ENCODE measurements at regions not wholly inside any gene's neighbourhood (a gene's known extent, or its start where the extent isn't known, plus 50 kb on each side); places are given as distances from the start of the nearest gene placed in this dataset.
"Not testable (repeated sequence)": the region's sequence is repeated elsewhere in the genome, so short reads cannot be mapped to it uniquely, and the experiment has no call there.

DNA sequence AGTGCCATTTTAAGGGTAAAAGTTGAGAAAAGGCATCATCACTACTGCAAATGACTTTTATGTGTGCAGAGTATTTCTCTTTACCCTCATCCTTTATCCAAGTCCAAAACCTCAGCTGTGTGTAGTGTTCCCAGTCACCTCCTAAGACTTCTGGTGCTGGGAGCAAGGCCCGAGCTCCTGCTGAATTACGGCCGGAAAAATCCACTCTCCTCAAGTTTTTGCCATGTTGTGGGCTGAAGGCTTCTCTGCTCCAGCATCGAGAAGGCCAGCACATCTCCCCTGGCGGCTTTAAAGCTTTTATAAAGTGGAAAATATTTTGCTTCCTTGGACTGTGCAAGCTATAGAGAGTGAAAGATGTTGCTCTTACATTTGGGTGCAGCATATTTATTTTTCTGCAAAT lies 153.2 kb upstream of the THBS2 start:
- H3K4me3 Mint-ChIP-seq, result no peak overlapping the region
- no peaks in the 10 kb centered on the region for H3K36me3 Mint-ChIP-seq (ENCODE audit: insufficient read depth)
- DNase-seq (no peak), ATAC-seq (replicated peaks) (no peak)
- no peaks in the 10 kb centered on the region for H3K4me1 Mint-ChIP-seq (ENCODE audit: low read depth in 2 of 2)
- H3K27me3 Mint-ChIP-seq, result peaks cover 40 to 70% of the 10 kb centered on the region in 2 donors
- no peaks in the 10 kb centered on the region for H3K9me3 Mint-ChIP-seq
- no peak overlapping the region for H3K27ac Mint-ChIP-seq

DNA sequence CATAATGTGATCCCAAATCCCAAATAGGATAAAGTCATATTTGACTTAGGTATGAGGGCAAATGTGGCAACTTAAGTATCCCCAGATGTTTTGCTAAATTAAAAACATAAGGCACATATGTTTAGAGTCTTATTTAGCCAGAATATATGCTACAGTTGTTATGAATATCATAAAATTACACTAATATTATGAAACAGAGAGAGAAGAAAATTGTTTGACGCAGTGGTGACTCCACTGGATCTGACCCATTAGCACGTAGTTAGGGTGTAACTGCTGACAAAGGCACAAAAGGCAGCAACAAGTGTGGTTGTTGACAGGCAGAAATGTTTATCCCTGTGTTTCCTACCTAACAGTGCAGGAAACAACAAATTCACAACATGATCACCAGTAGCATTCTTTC lies 152.4 kb upstream of the THBS2 start:
- Mint-ChIP-seq H3K27ac (no peak overlapping the region), H3K9me3 (no peaks in the 10 kb centered on the region), H3K4me1 (ENCODE audit: low read depth in 2 of 2) (no peaks in the 10 kb centered on the region), H3K4me3 (no peak overlapping the region), H3K36me3 (ENCODE audit: insufficient read depth) (no peaks in the 10 kb centered on the region), H3K27me3 (peaks cover 38 to 63% of the 10 kb centered on the region in 2 donors)
- DNase-seq (no peak), ATAC-seq (replicated peaks) (no peak)

DNA sequence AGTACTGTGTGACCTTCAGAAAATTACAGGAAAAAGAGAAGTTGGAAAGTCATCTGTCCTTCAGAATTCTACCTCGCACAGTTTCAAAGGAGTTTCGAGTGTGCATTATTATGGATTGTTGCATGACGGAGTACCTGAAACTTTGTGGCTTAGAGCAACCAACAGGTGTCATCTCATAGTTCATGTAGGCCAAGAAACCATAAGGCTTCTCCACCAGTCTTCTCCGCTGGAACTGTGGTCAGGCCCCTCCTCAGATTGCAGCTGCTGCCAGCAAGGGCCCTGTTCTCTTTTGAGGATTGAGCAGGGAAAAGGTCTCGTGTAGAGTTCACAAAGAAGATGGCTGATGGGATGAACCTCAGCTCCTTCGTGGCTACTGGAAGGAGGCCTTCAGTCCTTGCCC lies 151.2 kb upstream of the THBS2 start:
- Mint-ChIP-seq H3K27ac (no peak overlapping the region), H3K4me3 (no peak overlapping the region), H3K4me1 (ENCODE audit: low read depth in 2 of 2) (no peaks in the 10 kb centered on the region), H3K27me3 (peaks cover 27 to 51% of the 10 kb centered on the region in 2 donors), H3K36me3 (ENCODE audit: insufficient read depth) (no peaks in the 10 kb centered on the region), H3K9me3 (no peaks in the 10 kb centered on the region)
- DNase-seq (no peak), ATAC-seq (replicated peaks) (no peak)

DNA sequence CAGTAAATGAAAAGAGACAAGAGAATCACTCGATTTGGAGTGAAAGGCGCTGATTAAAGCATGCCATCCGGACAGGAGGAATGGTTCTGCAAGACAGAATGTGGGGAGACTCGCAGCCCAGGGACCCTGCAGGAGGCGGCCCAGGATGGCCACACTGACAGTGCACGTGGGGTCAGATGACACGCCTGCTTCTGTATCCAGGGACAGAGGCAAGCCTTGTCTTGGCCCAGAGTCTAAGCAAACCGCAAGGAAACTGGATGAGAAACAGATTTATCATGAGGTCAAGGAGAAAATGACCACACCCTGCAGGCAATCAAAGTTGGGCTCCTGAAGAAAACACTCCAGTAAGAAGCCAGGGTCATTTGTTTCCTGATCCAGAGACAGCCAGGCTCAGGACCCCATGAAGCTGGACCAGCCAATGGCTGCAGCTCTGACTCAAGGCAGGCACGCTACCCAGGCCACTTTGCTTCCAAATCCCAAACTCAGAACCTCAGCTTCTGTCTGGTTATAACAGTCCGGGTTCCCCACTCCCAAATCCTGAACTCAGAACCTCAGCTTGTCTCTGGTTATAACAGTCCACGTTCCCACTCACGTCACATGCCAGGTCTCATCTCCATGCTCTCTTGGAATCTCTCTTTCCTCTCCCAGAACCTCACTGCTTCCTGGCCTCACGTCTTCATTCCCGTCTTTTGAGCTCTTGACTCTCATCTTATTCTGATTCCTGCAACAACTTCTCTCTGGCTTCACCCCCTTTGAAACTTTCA lies 144.9 kb upstream of the THBS2 start:
- Mint-ChIP-seq H3K4me1 (ENCODE audit: low read depth in 2 of 2) (no peaks in the 10 kb centered on the region), H3K27ac (no peak overlapping the region), H3K4me3 (no peak overlapping the region), H3K27me3 (peaks cover 14 to 45% of the 10 kb centered on the region in 2 donors), H3K9me3 (no peaks in the 10 kb centered on the region), H3K36me3 (ENCODE audit: insufficient read depth) (no peaks in the 10 kb centered on the region)
- ATAC-seq (replicated peaks) (no peak), DNase-seq (no peak)

DNA sequence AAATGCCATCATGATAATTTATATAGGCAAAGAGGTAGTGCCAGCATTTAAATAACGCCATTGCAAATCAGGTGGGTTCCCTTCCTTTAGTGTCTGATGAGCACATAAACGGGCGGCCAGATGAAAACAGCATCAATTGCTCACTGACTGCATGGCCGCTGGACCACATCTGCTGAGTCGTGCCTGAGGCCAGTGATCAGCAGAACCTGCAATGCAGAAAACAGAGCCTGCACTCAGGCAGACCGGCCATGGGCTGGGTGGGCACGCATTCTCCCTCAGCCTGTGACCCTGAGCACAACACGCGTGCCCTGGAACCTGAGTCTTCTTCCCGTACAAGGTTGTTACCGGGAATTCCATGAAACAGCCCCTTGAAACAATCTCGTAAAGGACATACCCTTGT lies 144.0 kb upstream of the THBS2 start:
- H3K4me3 Mint-ChIP-seq, result no peak overlapping the region
- H3K27me3 Mint-ChIP-seq, result peaks cover 13 to 44% of the 10 kb centered on the region in 2 donors
- H3K4me1 Mint-ChIP-seq (ENCODE audit: low read depth in 2 of 2), result no peaks in the 10 kb centered on the region
- H3K9me3 Mint-ChIP-seq, result no peaks in the 10 kb centered on the region
- no peaks in the 10 kb centered on the region for H3K36me3 Mint-ChIP-seq (ENCODE audit: insufficient read depth)
- ATAC-seq (replicated peaks), result no peak
- DNase-seq, result no peak
- no peak overlapping the region for H3K27ac Mint-ChIP-seq

DNA sequence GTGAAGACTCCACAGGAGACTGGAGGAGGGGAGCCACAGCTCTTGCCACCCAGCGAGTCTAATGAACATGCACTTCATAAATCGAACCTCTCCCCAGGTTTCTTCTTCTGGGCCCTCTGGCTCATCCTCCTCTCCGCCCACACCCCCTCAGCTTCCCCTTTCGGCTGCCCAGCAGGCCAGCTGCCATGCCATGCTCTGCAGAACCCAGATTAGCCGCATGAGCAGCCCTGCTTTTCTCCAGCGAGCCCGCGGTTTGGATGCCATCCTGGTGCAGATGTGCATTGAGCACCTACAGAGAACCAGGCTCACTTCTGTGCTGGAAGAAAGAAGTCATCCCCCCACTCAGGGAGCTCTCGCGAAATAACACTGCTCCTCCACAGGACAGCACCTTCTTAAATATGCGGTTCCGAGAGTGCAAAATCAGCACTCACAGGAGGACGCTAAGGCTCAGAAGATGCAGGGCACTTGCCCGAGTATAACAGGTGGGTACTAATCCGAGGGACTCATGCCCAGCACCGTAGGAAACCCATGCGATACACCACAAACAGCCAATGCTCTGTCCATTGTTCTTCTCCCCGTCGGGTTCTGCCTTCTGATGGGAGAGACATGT lies 143.0 kb upstream of the THBS2 start:
- Mint-ChIP-seq H3K36me3 (ENCODE audit: insufficient read depth) (no peaks in the 10 kb centered on the region), H3K4me3 (no peak overlapping the region)
- no peak for ATAC-seq (replicated peaks)

DNA sequence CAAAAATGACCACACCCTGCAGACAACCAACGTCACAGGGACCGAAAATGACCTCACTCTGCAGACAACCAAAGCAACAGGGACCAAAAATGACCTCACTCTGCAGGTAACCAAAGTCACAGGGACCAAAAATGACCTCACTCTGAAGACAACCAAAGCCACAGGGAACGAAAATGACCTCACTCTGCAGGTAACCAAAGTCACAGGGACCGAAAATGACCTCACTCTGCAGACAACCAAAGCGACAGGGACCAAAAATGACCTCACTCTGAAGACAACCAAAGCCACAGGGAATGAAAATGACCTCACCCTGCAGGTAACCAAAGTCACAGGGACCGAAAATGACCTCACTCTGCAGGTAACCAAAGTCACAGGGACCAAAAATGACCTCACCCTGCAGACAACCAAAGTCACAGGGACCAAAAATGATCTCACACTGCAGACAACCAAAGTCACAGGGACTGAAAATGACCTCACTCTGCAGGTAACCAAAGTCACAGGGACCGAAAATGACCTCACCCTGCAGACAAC lies 142.4 kb upstream of the THBS2 start:
- peaks cover 13 to 43% of the 10 kb centered on the region in 2 donors for H3K27me3 Mint-ChIP-seq
- not testable (repeated sequence) for H3K4me1 Mint-ChIP-seq (ENCODE audit: low read depth in 2 of 2); H3K36me3 Mint-ChIP-seq (ENCODE audit: insufficient read depth); H3K27ac Mint-ChIP-seq; DNase-seq; H3K9me3 Mint-ChIP-seq; H3K4me3 Mint-ChIP-seq; ATAC-seq (replicated peaks)

More for the DNA sequence above, 143.0 kb upstream of the THBS2 start:
- H3K9me3 Mint-ChIP-seq, result no peaks in the 10 kb centered on the region
- no peak for DNase-seq
- peaks cover 13 to 43% of the 10 kb centered on the region in 2 donors for H3K27me3 Mint-ChIP-seq
- H3K4me1 Mint-ChIP-seq (ENCODE audit: low read depth in 2 of 2), result no peaks in the 10 kb centered on the region
- H3K27ac Mint-ChIP-seq, result no peak overlapping the region

DNA sequence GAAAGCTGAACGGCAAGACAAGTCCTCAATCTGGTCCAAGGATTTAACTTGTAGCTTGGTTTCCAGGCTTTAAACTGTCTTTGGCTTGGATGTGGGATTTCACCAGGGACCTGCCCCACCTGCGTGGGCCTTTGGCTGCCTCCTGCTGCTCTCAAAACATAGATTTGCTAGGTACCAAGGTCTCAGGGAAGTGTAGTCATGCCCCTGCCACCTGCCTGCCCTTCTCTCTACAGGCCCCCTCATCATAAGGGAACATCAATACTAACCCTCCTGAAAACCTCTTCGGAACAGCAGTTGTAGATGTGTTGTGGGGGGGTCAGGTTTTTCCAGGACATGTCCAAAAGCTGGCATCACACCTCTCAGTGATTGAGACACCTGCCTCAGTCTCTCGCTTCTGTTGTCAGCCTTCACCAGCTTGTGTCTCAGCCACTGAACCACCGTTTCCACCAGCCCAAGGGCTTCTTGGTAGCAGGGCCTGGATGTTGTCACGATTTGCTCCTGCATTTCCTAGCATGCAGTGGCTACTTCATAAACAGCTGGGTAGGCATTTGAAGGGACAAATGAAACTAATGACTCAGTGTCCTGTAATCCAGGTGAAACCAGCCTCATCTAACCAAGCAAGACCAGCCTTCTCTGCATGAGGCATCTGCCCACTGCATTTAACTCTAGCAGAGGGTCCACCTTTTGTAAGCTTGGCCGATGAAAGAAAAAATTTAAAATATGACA lies 141.6 kb upstream of the THBS2 start:
- H3K4me3 Mint-ChIP-seq, result no peak overlapping the region
- peaks cover 0 to 1% of the 10 kb centered on the region in 2 donors for H3K9me3 Mint-ChIP-seq
- ATAC-seq (replicated peaks) (no peak), DNase-seq (no peak)
- H3K27ac Mint-ChIP-seq, result no peak overlapping the region
- H3K36me3 Mint-ChIP-seq (ENCODE audit: insufficient read depth), result no peaks in the 10 kb centered on the region
- H3K4me1 Mint-ChIP-seq (ENCODE audit: low read depth in 2 of 2), result no peaks in the 10 kb centered on the region
- H3K27me3 Mint-ChIP-seq, result peaks cover 13 to 43% of the 10 kb centered on the region in 2 donors

DNA sequence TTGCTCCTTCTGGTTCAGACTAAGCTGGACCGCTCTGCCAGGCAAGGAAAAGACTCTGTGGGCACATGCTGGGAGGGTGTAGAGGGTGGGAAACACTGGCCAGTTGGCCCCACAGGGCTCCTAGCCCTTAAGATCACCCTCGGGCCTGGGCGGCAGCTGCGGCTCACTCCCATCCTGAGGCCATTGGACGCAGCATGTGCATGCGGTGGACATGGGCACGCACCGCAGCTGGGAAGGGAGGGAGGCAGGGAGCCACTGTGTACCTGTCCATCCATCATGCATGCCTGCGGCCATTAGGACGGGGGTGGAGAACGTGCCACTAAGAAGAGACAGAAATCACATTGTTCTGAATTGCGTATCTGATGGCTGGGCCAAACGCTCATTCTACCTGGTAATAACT lies 140.1 kb upstream of the THBS2 start:
- no peaks in the 10 kb centered on the region for H3K4me1 Mint-ChIP-seq (ENCODE audit: low read depth in 2 of 2)
- H3K27ac Mint-ChIP-seq, result no peak overlapping the region
- peaks cover 13 to 53% of the 10 kb centered on the region in 2 donors for H3K27me3 Mint-ChIP-seq
- ATAC-seq (replicated peaks), result no peak
- no peak overlapping the region for H3K4me3 Mint-ChIP-seq
- no peak for DNase-seq
- no peaks in the 10 kb centered on the region for H3K36me3 Mint-ChIP-seq (ENCODE audit: insufficient read depth)
- peaks cover 2 to 7% of the 10 kb centered on the region in 2 donors for H3K9me3 Mint-ChIP-seq

DNA sequence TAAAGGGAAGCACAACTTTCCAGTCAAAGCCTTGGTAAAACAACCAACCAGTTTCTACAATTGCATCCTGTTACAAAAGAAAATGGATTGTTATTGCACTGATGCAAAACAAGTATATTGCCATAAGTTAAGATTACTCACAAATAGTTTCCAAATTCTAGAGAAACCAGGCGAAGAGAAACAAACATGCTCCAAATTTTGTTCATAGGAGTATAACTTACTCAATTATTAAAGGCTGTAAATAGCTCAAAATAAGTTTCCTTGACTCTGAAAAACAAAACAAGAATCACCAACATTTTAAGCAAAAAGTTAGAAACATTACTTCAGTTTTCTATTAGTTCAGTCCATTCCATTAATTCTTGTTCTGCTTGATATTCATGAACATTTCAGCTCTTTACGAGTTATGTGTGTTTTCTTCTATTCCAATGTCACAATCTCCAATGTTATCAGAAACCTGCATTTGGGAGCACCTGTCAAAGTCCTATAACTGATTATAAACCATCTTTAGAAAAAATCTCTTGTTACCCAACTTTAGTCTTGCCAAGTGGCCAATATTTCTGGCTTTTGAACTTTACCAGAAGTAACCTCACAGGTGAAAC lies 137.9 kb upstream of the THBS2 start:
- DNase-seq (no peak), ATAC-seq (replicated peaks) (no peak)
- peaks cover 2 to 7% of the 10 kb centered on the region in 2 donors for H3K9me3 Mint-ChIP-seq
- no peak overlapping the region for H3K27ac Mint-ChIP-seq
- peaks cover 27 to 37% of the 10 kb centered on the region in 2 donors for H3K27me3 Mint-ChIP-seq
- H3K36me3 Mint-ChIP-seq (ENCODE audit: insufficient read depth), result no peaks in the 10 kb centered on the region
- no peak overlapping the region for H3K4me3 Mint-ChIP-seq
- no peaks in the 10 kb centered on the region for H3K4me1 Mint-ChIP-seq (ENCODE audit: low read depth in 2 of 2)

DNA sequence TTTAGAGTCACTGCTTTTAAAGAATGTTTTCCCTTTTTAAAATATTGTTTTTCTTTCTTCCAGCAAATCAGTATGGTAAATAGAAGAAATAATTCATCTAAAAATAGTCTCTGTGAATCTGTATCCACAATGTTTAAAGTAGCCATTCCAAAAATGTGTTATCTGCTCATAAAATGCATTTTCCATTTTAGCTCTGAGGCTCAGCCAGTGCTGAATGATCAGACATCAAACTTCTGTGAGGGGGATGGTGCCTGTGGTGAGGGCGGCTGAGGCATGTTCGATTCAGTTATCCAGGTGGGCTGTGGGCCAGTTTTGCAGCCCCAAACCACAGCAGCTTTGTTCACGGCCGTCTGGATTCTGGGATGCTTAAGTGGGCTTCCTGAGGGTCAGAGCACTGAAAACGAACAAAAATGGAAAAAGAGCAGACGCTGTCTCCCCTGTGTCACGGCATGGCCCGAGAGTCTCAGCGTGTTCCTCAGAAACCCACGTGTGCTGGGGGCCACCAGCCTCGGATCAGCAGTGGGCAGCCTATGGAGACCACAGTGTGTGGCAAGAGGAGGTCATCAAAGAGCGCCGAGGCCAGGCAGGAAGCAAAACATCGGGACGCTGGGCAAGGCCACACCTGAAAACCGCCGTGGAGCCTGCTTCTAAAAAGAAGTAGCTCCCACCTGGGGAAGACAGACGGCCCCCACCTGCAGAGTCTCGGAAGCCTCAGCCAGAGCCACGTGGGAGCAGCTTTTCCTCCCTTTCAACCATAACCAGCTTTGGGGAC lies 134.9 kb upstream of the THBS2 start:
- Mint-ChIP-seq H3K9me3 (peaks cover 4 to 7% of the 10 kb centered on the region in 2 donors), H3K4me1 (ENCODE audit: low read depth in 2 of 2) (no peaks in the 10 kb centered on the region), H3K27ac (no peak overlapping the region), H3K36me3 (ENCODE audit: insufficient read depth) (no peaks in the 10 kb centered on the region), H3K4me3 (no peak overlapping the region), H3K27me3 (peaks cover 20 to 37% of the 10 kb centered on the region in 2 donors)
- ATAC-seq (replicated peaks), result no peak
- no peak for DNase-seq

DNA sequence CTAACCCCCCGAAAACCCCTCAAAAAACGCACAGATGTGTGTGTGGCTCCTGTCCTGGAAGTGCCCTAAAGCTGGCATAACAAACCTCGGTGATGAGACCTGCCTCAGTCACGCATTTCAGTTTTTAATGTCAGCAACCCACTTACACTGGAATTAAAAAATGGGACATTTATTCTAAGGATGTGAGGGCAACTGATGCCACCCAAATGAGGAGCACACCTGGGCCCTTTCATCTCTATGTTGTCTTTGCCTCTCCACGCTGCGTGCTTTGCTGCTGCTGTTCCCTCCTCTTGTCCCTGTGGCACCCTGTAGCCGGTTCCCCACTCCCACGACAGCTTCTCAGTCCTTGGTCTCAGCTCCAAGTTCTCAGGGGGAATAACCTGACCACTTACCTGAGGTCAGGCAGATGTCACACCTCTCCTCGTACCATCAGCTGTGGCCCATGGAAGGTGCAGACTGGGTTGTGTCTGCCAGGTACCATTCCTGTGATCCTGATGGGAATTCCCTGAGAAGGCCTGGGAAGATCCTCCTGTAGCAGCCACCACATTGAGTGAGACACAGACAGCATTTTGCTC lies 134.2 kb upstream of the THBS2 start:
- no peak overlapping the region for H3K27ac Mint-ChIP-seq
- peaks cover 13 to 32% of the 10 kb centered on the region in 2 donors for H3K27me3 Mint-ChIP-seq
- DNase-seq (no peak), ATAC-seq (replicated peaks) (no peak)
- no peaks in the 10 kb centered on the region for H3K4me1 Mint-ChIP-seq (ENCODE audit: low read depth in 2 of 2)
- peaks cover 4 to 7% of the 10 kb centered on the region in 2 donors for H3K9me3 Mint-ChIP-seq
- no peaks in the 10 kb centered on the region for H3K36me3 Mint-ChIP-seq (ENCODE audit: insufficient read depth)
- H3K4me3 Mint-ChIP-seq, result no peak overlapping the region

All from effector memory CD8-positive, alpha-beta T cell (primary cell).